ENCODE measurements at regions not wholly inside any gene's neighbourhood (a gene's known extent, or its start where the extent isn't known, plus 50 kb on each side); places are given as distances from the start of the nearest gene placed in this dataset.

GRCh38 chr4:41874873-41875272 is 60.4 kb upstream of the TMEM33 start:
- Histone ChIP-seq H3K9me3 (no peaks in the 10 kb centered on the region), H3K27ac (no peak overlapping the region), H3K27me3 (peaks cover 0 to 33% of the 10 kb centered on the region in 2 donors), H3K4me3 (no peak overlapping the region), H3K36me3 (no peaks in the 10 kb centered on the region), H3K4me1 (peaks cover 0 to 5% (median 0%) of the 10 kb centered on the region in 4 donors)
- TF ChIP-seq CTCF (IDR thresholded peaks at IDR 0.05) (no peak), POLR2A (IDR thresholded peaks at IDR 0.05) (no peak)
- no peak for DNase-seq

- DNase-seq = no peak
- Histone ChIP-seq H3K4me3 (no peak overlapping the region), H3K4me1 (peaks cover 0 to 5% (median 0%) of the 10 kb centered on the region in 4 donors), H3K9me3 (no peaks in the 10 kb centered on the region), H3K27me3 (peaks cover 0 to 29% of the 10 kb centered on the region in 2 donors), H3K27ac (no peak overlapping the region), H3K36me3 (no peaks in the 10 kb centered on the region)
- TF ChIP-seq POLR2A (IDR thresholded peaks at IDR 0.05) = no peak
- no peak for TF ChIP-seq CTCF (IDR thresholded peaks at IDR 0.05)
These were observed 60.8 kb upstream of the TMEM33 start for GRCh38 chr4:41874398-41874797.

- Histone ChIP-seq H3K36me3 (no peaks in the 10 kb centered on the region), H3K4me3 (no peak overlapping the region), H3K27me3 (peaks cover 0 to 22% of the 10 kb centered on the region in 2 donors), H3K9me3 (no peaks in the 10 kb centered on the region), H3K4me1 (peaks cover 0 to 5% (median 0%) of the 10 kb centered on the region in 4 donors), H3K27ac (no peak overlapping the region)
- no peak for TF ChIP-seq POLR2A (IDR thresholded peaks at IDR 0.05)
- TF ChIP-seq CTCF (IDR thresholded peaks at IDR 0.05) = no peak
- no peak for DNase-seq
These were observed 61.6 kb upstream of the TMEM33 start for GRCh38 chr4:41873380-41874295.

- peaks cover 0 to 21% of the 10 kb centered on the region in 2 donors for H3K27me3 ChIP-seq
- H3K27ac ChIP-seq = no peak overlapping the region
- no peaks in the 10 kb centered on the region for H3K36me3 ChIP-seq
- no peak overlapping the region for H3K4me3 ChIP-seq
- peaks cover 0 to 5% (median 0%) of the 10 kb centered on the region in 4 donors for H3K4me1 ChIP-seq
- TF ChIP-seq CTCF (IDR thresholded peaks at IDR 0.05) (no peak), POLR2A (IDR thresholded peaks at IDR 0.05) (no peak)
- no peaks in the 10 kb centered on the region for H3K9me3 ChIP-seq
- DNase-seq = no peak
These were observed 65.2 kb upstream of the TMEM33 start for GRCh38 chr4:41870035-41870434.

GRCh38 chr4:41866799-41867677 is 68.2 kb upstream of the TMEM33 start:
- TF ChIP-seq POLR2A (IDR thresholded peaks at IDR 0.05) = no peak
- TF ChIP-seq CTCF (IDR thresholded peaks at IDR 0.05) = no peak
- H3K27ac ChIP-seq = no peak overlapping the region

More at GRCh38 chr4:41866799-41867677, 68.2 kb upstream of the TMEM33 start:
- H3K9me3 ChIP-seq = no peaks in the 10 kb centered on the region
- no peaks in the 10 kb centered on the region for H3K36me3 ChIP-seq
- DNase-seq = no peak
- no peaks in the 10 kb centered on the region for H3K4me1 ChIP-seq
- peaks cover 0 to 9% of the 10 kb centered on the region in 2 donors for H3K27me3 ChIP-seq
- H3K4me3 ChIP-seq = no peak overlapping the region
